ENCODE measurements at regions not wholly inside any gene's neighbourhood (a gene's known extent, or its start where the extent isn't known, plus 50 kb on each side); places are given as distances from the start of the nearest gene placed in this dataset.
"Not testable (repeated sequence)": the region's sequence is repeated elsewhere in the genome, so short reads cannot be mapped to it uniquely, and the experiment has no call there.

GRCh38 chr10:42899036-42899435 is 116.4 kb downstream of the BMS1 start:
- ChIA-PET POLR2A (no interaction called here), CTCF (no interaction called here)
- DNase-seq (ENCODE audit: low read depth, low spot score) (no peak), ATAC-seq (no peak)
- no TSS peak for BruUV-seq (replicated peaks)
- H3K27me3 ChIP-seq (ENCODE audit: control insufficient read depth, insufficient read depth, low read length) = no peaks in the 10 kb centered on the region
- no peaks in the 10 kb centered on the region for H3K4me1 ChIP-seq (ENCODE audit: control insufficient read depth, insufficient read depth, low read length)
- H3K27ac ChIP-seq (ENCODE audit: low read length) = no peak overlapping the region
- intact Hi-C loops (cut with micrococcal nuclease; ENCODE audit: unreplicated experiment) = no loop called here
- H3K9me3 ChIP-seq (ENCODE audit: control insufficient read depth, insufficient read depth, low read depth, low read length) = no peaks in the 10 kb centered on the region
- in situ Hi-C loops (cut with HindIII; ENCODE audit: low pct_unique_long_range_greater_than_20kb, low sequenced_read_pairs) = no loop called here
- no peaks in the 10 kb centered on the region for H3K36me3 ChIP-seq (ENCODE audit: control insufficient read depth, insufficient read depth, low read length)
- TF ChIP-seq, protein P1, sequence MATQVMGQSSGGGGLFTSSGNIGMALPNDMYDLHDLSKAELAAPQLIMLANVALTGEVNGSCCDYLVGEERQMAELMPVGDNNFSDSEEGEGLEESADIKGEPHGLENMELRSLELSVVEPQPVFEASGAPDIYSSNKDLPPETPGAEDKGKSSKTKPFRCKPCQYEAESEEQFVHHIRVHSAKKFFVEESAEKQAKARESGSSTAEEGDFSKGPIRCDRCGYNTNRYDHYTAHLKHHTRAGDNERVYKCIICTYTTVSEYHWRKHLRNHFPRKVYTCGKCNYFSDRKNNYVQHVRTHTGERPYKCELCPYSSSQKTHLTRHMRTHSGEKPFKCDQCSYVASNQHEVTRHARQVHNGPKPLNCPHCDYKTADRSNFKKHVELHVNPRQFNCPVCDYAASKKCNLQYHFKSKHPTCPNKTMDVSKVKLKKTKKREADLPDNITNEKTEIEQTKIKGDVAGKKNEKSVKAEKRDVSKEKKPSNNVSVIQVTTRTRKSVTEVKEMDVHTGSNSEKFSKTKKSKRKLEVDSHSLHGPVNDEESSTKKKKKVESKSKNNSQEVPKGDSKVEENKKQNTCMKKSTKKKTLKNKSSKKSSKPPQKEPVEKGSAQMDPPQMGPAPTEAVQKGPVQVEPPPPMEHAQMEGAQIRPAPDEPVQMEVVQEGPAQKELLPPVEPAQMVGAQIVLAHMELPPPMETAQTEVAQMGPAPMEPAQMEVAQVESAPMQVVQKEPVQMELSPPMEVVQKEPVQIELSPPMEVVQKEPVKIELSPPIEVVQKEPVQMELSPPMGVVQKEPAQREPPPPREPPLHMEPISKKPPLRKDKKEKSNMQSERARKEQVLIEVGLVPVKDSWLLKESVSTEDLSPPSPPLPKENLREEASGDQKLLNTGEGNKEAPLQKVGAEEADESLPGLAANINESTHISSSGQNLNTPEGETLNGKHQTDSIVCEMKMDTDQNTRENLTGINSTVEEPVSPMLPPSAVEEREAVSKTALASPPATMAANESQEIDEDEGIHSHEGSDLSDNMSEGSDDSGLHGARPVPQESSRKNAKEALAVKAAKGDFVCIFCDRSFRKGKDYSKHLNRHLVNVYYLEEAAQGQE (IDR thresholded peaks at IDR 0.05; ENCODE audit: insufficient read depth in 1 of 2, low read depth in 2 of 2, low read length in 1 of 2) = no peak
- TF ChIP-seq, protein P2, sequence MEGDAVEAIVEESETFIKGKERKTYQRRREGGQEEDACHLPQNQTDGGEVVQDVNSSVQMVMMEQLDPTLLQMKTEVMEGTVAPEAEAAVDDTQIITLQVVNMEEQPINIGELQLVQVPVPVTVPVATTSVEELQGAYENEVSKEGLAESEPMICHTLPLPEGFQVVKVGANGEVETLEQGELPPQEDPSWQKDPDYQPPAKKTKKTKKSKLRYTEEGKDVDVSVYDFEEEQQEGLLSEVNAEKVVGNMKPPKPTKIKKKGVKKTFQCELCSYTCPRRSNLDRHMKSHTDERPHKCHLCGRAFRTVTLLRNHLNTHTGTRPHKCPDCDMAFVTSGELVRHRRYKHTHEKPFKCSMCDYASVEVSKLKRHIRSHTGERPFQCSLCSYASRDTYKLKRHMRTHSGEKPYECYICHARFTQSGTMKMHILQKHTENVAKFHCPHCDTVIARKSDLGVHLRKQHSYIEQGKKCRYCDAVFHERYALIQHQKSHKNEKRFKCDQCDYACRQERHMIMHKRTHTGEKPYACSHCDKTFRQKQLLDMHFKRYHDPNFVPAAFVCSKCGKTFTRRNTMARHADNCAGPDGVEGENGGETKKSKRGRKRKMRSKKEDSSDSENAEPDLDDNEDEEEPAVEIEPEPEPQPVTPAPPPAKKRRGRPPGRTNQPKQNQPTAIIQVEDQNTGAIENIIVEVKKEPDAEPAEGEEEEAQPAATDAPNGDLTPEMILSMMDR (IDR thresholded peaks at IDR 0.05) = no peak
- no peak for TF ChIP-seq SIN3A (IDR thresholded peaks at IDR 0.05; ENCODE audit: borderline replicate concordance, insufficient read depth, low read depth, low read length)
- no peak for TF ChIP-seq POLR2AphosphoS5 (IDR thresholded peaks at IDR 0.05; ENCODE audit: low read depth, low read length)
- no peak for TF ChIP-seq TCF7L2 (IDR thresholded peaks at IDR 0.05; ENCODE audit: low read depth, low read length)
- no peak overlapping the region for H3K4me3 ChIP-seq (ENCODE audit: low read depth in 2 of 2, low read length in 2 of 2)

- DNase-seq (ENCODE audit: low read depth, low spot score); H3K4me1 ChIP-seq (ENCODE audit: control insufficient read depth, insufficient read depth, low read length); intact Hi-C loops (cut with micrococcal nuclease; ENCODE audit: unreplicated experiment); POLR2A ChIA-PET; CTCF ChIA-PET; H3K9me3 ChIP-seq (ENCODE audit: control insufficient read depth, insufficient read depth, low read depth, low read length); H3K36me3 ChIP-seq (ENCODE audit: control insufficient read depth, insufficient read depth, low read length); H3K27ac ChIP-seq (ENCODE audit: low read length); BruUV-seq (replicated peaks); H3K27me3 ChIP-seq (ENCODE audit: control insufficient read depth, insufficient read depth, low read length); H3K4me3 ChIP-seq (ENCODE audit: low read depth in 2 of 2, low read length in 2 of 2); in situ Hi-C loops (cut with HindIII; ENCODE audit: low pct_unique_long_range_greater_than_20kb, low sequenced_read_pairs); ATAC-seq: not testable (repeated sequence)
Measured at GRCh38 chr10:42900346-42900745, 117.8 kb downstream of the BMS1 start.

DNA sequence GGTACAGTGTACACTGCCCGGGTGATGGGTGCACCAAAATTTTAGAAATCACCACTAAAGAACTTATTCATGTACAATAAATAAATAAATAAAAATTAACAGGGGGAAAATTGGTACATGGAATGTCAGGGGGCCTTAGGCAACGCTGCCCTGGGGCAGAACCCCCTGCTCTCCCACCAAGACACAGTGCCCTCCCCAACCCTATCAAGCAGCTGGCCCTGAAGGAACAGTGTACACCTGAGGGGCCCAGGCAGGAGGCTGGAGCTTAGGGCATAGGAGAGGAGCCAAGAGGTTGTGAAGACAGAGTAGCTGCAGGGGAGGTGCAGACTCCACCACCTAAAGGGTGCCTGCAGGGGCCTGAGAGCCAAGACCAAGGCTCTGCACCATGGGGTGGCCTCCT is 128.8 kb downstream of the BMS1 start:
- no peak for TF ChIP-seq POLR2AphosphoS5 (IDR thresholded peaks at IDR 0.05; ENCODE audit: low read depth, low read length)
- TF ChIP-seq, protein P2 (IDR thresholded peaks at IDR 0.05) = no peak
- no peak for TF ChIP-seq TCF7L2 (IDR thresholded peaks at IDR 0.05; ENCODE audit: low read depth, low read length)
- TF ChIP-seq, protein P1 (IDR thresholded peaks at IDR 0.05; ENCODE audit: insufficient read depth in 1 of 2, low read depth in 2 of 2, low read length in 1 of 2) = no peak
- TF ChIP-seq SIN3A (IDR thresholded peaks at IDR 0.05; ENCODE audit: borderline replicate concordance, insufficient read depth, low read depth, low read length) = no peak
- in situ Hi-C loops (cut with HindIII; ENCODE audit: low pct_unique_long_range_greater_than_20kb, low sequenced_read_pairs) (no loop called here), intact Hi-C loops (cut with micrococcal nuclease; ENCODE audit: unreplicated experiment) (no loop called here)
- DNase-seq (ENCODE audit: low read depth, low spot score) (no peak), ATAC-seq (no peak)
- H3K4me3 ChIP-seq (ENCODE audit: low read depth in 2 of 2, low read length in 2 of 2) = no peak overlapping the region
- CTCF ChIA-PET = interaction anchor here (0.6 kb wide), 1 partner anchor 166 kb away, joined by 4 read pairs; the partner anchor contains the start of gene RET
- POLR2A ChIA-PET = no interaction called here
- H3K27ac ChIP-seq (ENCODE audit: low read length) = no peak overlapping the region
- H3K9me3 ChIP-seq (ENCODE audit: control insufficient read depth, insufficient read depth, low read depth, low read length) = no peaks in the 10 kb centered on the region
- H3K4me1 ChIP-seq (ENCODE audit: control insufficient read depth, insufficient read depth, low read length) = no peaks in the 10 kb centered on the region
- H3K36me3 ChIP-seq (ENCODE audit: control insufficient read depth, insufficient read depth, low read length) = no peaks in the 10 kb centered on the region
- BruUV-seq (replicated peaks) = no TSS peak
- H3K27me3 ChIP-seq (ENCODE audit: control insufficient read depth, insufficient read depth, low read length) = no peaks in the 10 kb centered on the region
